ENCODE measurements at regions not wholly inside any gene's neighbourhood (a gene's known extent, or its start where the extent isn't known, plus 50 kb on each side); places are given as distances from the start of the nearest gene placed in this dataset.
"Not testable (repeated sequence)": the region's sequence is repeated elsewhere in the genome, so short reads cannot be mapped to it uniquely, and the experiment has no call there.

DNA sequence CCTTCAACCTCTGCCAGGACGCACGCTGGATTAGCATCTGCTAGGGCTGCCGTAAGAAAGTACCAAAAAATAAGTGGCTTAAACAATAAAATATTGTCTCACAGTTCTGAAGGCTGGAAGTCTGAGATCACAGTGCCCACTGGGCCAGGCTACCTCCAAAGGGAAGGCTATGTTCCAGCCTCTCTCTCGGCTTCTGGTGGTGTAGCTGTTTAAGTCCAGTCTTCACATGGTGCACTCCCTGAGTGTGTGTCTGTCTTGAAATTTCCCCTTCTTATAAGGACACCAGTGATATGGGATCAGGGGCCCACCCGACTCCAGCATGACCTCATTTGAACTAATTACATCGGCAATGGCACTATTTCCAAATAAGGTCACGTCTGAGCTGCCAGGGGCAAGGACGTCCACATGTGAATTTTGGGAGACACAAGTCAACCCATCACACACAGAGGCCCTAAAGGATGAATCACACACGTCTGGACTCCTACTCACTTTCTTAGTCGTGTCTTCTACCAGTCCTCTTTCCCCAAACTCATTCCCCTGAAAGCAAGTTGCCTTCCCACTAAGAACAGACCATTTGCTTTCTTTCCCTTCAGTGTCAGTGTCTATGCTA, 359.4 kb downstream of the BCL2L11 start:
- H3K4me1 Mint-ChIP-seq, result peaks cover 21% of the 10 kb centered on the region
- ATAC-seq (ENCODE audit: low read depth); CTCF ChIA-PET; DNase-seq; POLR2A ChIA-PET; H3K36me3 Mint-ChIP-seq (ENCODE audit: low read depth); H3K27me3 Mint-ChIP-seq; H3K27ac Mint-ChIP-seq; intact Hi-C loops (cut with micrococcal nuclease); H3K4me3 Mint-ChIP-seq; H3K9me3 Mint-ChIP-seq: not testable (repeated sequence)

DNA sequence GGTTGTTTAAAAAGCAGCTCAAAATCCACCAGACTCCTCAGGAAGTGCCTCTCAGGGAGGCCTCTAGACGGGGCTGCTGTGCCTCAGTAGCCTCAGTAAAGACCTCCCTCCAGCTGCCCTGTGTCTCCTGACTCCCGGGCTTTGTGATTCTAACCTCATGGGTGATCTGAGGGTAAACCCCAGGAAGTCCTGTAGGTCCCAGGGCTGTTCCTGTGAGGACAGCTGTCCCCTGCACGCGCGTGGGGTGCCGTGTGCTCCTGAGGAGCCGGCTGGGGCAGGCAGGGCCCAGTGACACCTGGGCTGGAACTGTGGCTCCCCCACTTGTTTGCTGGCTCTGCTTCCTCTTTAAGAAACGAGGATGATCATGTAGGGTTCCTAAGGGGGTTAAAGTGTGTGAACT, 359.9 kb downstream of the BCL2L11 start:
- CTCF ChIA-PET; H3K4me3 Mint-ChIP-seq; POLR2A ChIA-PET; H3K36me3 Mint-ChIP-seq (ENCODE audit: low read depth); H3K27me3 Mint-ChIP-seq; H3K9me3 Mint-ChIP-seq; intact Hi-C loops (cut with micrococcal nuclease); DNase-seq: not testable (repeated sequence)
- peak overlapping the region; percentile 24 for H3K27ac Mint-ChIP-seq
- peaks cover 21% of the 10 kb centered on the region for H3K4me1 Mint-ChIP-seq
- peak; percentile 42 for ATAC-seq (ENCODE audit: low read depth)

GRCh38 chr2:111481219-111481618, 360.5 kb downstream of the BCL2L11 start:
- H3K9me3 Mint-ChIP-seq; DNase-seq; H3K27me3 Mint-ChIP-seq; H3K4me3 Mint-ChIP-seq; POLR2A ChIA-PET; H3K27ac Mint-ChIP-seq; intact Hi-C loops (cut with micrococcal nuclease); CTCF ChIA-PET; H3K36me3 Mint-ChIP-seq (ENCODE audit: low read depth); ATAC-seq (ENCODE audit: low read depth): not testable (repeated sequence)
- H3K4me1 Mint-ChIP-seq, result peaks cover 21% of the 10 kb centered on the region

DNA sequence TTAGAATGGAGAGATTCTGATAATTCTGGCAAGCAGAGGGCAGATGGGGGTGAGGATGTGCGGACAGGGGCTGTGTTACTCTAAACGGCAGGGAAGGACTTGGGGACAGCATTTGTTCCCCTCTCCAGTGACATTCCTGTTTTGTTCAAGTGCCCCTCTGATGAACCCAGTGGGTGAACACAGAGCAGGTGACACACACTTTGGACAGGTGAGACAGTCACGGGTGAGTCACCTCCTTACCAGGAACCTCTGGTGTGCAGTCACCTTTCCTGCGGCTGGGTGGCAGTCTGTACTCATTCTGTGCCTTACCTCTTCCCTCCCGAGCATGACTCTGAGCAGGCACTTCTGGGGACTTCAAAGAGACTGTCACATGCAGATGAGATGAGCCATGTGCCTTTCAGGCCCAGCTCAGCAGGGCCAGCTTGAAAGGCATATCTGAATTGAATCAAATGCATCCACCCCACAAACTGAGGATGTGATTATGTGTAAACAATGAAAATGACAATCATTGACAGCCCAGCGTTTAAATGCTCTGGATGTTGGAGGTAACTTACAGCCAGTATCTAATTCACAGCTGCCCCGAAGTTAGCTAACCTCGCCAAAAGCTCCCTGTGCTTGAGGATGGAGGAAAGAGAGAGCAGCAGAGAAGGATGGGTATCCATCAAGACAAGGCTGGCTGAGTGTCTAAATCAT, 362.4 kb downstream of the BCL2L11 start:
- intact Hi-C loops (cut with micrococcal nuclease), result loop anchor here (2.0 kb wide), 1 partner anchor 220 kb away; no protein-coding TSS in a partner anchor
- CTCF ChIA-PET; H3K9me3 Mint-ChIP-seq; POLR2A ChIA-PET; H3K4me3 Mint-ChIP-seq; H3K36me3 Mint-ChIP-seq (ENCODE audit: low read depth); DNase-seq; H3K27ac Mint-ChIP-seq; H3K27me3 Mint-ChIP-seq: not testable (repeated sequence)
- ATAC-seq (ENCODE audit: low read depth), result peak; percentile 87
- H3K4me1 Mint-ChIP-seq, result peaks cover 21% of the 10 kb centered on the region

- POLR2A ChIA-PET, result interaction anchor here (0.7 kb wide), 1 partner anchor 219 kb away, joined by 7 read pairs; no protein-coding TSS in a partner anchor
- intact Hi-C loops (cut with micrococcal nuclease); ATAC-seq (ENCODE audit: low read depth); H3K9me3 Mint-ChIP-seq; H3K36me3 Mint-ChIP-seq (ENCODE audit: low read depth); H3K27me3 Mint-ChIP-seq; DNase-seq; CTCF ChIA-PET; H3K27ac Mint-ChIP-seq; H3K4me3 Mint-ChIP-seq: not testable (repeated sequence)
- peaks cover 18% of the 10 kb centered on the region for H3K4me1 Mint-ChIP-seq
These were observed 363.4 kb downstream of the BCL2L11 start for GRCh38 chr2:111484097-111484496.

DNA sequence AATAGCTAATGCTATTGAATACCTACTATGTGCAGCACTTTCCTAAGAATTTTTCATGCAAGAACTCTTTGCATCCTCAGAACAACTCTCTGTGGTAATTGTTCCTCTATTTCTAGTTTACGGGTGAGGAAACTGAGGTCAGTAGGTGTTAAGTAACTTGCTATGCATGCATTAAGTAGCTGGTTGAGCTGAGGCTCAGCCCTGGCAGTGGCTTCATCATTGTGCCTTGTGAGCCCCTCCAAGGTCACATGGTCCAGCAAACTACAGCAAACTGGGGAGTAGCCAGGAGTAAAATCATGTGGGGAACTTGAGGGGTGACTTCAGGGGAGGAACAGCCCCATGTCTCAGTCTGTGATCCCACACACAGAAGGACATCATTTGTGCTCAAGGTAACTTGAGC, 365.2 kb downstream of the BCL2L11 start:
- ATAC-seq (ENCODE audit: low read depth); H3K9me3 Mint-ChIP-seq; CTCF ChIA-PET; intact Hi-C loops (cut with micrococcal nuclease); H3K4me1 Mint-ChIP-seq; DNase-seq; H3K36me3 Mint-ChIP-seq (ENCODE audit: low read depth); H3K27me3 Mint-ChIP-seq; H3K27ac Mint-ChIP-seq; POLR2A ChIA-PET; H3K4me3 Mint-ChIP-seq: not testable (repeated sequence)

GRCh38 chr2:111488451-111488850, 367.7 kb downstream of the BCL2L11 start:
- intact Hi-C loops (cut with micrococcal nuclease); H3K27me3 Mint-ChIP-seq; H3K4me3 Mint-ChIP-seq; H3K27ac Mint-ChIP-seq; H3K9me3 Mint-ChIP-seq; ATAC-seq (ENCODE audit: low read depth); POLR2A ChIA-PET; CTCF ChIA-PET; H3K36me3 Mint-ChIP-seq (ENCODE audit: low read depth); DNase-seq; H3K4me1 Mint-ChIP-seq: not testable (repeated sequence)

DNA sequence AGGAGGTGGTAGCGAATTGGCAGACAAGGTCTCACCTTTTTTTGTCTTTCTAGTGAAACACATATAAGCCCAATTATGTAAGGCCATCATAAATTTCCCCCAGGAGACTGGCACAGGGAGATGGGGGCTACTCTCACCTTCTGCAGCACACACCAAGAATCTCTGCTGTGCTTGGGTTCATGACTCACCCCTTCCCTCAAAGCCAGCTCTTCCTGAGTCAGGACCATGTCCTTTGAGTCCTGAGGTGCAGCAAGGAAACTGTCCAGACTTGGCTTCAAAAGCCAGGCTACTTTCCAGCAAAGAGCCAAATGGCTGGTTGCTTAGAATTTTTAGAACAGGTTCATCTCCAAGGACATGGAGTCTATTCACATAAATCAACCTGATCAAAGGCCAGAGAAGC, 368.7 kb downstream of the BCL2L11 start:
- H3K4me1 Mint-ChIP-seq; intact Hi-C loops (cut with micrococcal nuclease); CTCF ChIA-PET; ATAC-seq (ENCODE audit: low read depth); H3K4me3 Mint-ChIP-seq; H3K27me3 Mint-ChIP-seq; H3K27ac Mint-ChIP-seq; POLR2A ChIA-PET; H3K9me3 Mint-ChIP-seq; DNase-seq; H3K36me3 Mint-ChIP-seq (ENCODE audit: low read depth): not testable (repeated sequence)

DNA sequence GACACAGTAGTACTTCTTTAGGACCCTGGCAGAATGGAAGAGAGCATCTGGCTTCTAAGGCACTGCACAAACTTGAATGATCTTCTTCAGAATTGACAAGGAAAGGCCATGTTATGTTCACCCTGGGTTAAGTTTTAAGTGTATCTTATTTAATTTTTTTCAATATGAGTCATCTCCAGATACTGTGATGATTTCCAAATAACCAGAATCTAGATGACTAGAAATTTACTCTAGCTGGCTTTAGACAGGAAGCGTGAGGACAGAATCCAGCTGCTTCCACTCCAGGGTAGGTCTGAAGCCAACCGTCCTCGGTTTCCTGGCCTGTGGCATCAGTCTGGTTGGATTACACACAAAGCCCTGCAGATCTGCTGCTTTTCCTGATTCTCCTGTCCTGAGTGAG, 370.5 kb downstream of the BCL2L11 start:
- DNase-seq; H3K27ac Mint-ChIP-seq; H3K4me1 Mint-ChIP-seq; intact Hi-C loops (cut with micrococcal nuclease); H3K4me3 Mint-ChIP-seq; ATAC-seq (ENCODE audit: low read depth); POLR2A ChIA-PET; H3K36me3 Mint-ChIP-seq (ENCODE audit: low read depth); H3K9me3 Mint-ChIP-seq; CTCF ChIA-PET; H3K27me3 Mint-ChIP-seq: not testable (repeated sequence)

DNA sequence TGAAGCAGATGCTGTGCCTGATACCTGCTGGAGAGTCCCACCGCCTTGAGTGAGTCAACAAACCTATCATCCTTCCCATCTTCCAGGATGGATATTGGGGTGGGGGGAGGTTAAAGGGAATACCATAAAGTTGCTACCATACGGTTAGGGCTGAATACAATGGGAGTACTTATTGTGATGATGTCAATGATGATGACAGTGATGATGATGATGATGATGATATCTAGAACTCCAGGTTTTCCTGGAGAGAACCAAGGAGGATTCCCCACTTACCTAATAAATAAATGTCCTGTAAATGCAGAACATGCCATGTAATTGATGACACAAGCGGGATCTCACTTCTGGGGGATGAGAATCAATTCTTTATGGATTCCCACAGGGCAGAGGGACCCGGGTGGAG, 370.9 kb downstream of the BCL2L11 start:
- CTCF ChIA-PET; ATAC-seq (ENCODE audit: low read depth); H3K9me3 Mint-ChIP-seq; DNase-seq; H3K4me3 Mint-ChIP-seq; intact Hi-C loops (cut with micrococcal nuclease); POLR2A ChIA-PET; H3K27me3 Mint-ChIP-seq; H3K4me1 Mint-ChIP-seq; H3K36me3 Mint-ChIP-seq (ENCODE audit: low read depth); H3K27ac Mint-ChIP-seq: not testable (repeated sequence)

GRCh38 chr2:111492995-111493719, 372.4 kb downstream of the BCL2L11 start:
- H3K36me3 Mint-ChIP-seq (ENCODE audit: low read depth); H3K27ac Mint-ChIP-seq; POLR2A ChIA-PET; CTCF ChIA-PET; intact Hi-C loops (cut with micrococcal nuclease); H3K4me1 Mint-ChIP-seq; H3K4me3 Mint-ChIP-seq; H3K27me3 Mint-ChIP-seq; DNase-seq; ATAC-seq (ENCODE audit: low read depth); H3K9me3 Mint-ChIP-seq: not testable (repeated sequence)

DNA sequence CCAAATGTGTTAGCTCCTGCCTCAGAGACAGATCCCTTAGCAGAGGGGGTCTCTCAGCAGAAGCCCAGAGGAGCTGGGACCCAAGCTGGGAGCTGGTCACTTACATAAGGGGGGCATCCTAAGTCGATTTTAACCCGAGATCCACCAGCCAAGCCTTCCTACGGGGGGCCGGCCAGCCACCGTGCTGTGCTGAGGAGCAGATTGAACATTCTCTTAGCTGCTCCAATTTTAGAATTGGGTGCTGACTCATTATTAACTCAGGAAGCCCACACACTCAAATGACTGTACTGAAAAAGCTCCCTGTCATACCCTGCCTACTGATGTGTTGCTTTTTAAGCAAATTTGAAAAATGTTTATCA, 373.0 kb downstream of the BCL2L11 start:
- DNase-seq; H3K9me3 Mint-ChIP-seq; CTCF ChIA-PET; H3K4me3 Mint-ChIP-seq; H3K27me3 Mint-ChIP-seq; intact Hi-C loops (cut with micrococcal nuclease); H3K4me1 Mint-ChIP-seq; H3K27ac Mint-ChIP-seq; POLR2A ChIA-PET; H3K36me3 Mint-ChIP-seq (ENCODE audit: low read depth): not testable (repeated sequence)
- peak; percentile 60 for ATAC-seq (ENCODE audit: low read depth)

Measured in activated B cell treated with CpG ODN at 0.5 μM for 24 hours (primary cell).